Caco-2 (cell line): ENCODE measurements at regions not wholly inside any gene's neighbourhood (a gene's known extent, or its start where the extent isn't known, plus 50 kb on each side); places are given as distances from the start of the nearest gene placed in this dataset.

Experiments used
- BruUV-seq: library from RNA; stranded (reverse); fragments of 400-500 nt; replicated peaks from 2 replicates; lab custom pipeline; 2021; lab: Mats Ljungman, UMichigan
- CTCF ChIA-PET: fragments of 300-600 bp; sonication (Branson Sonifier 250); formaldehyde crosslinking; loops from one replicate; lab custom pipeline; 2022; ENCODE audit warnings: antibody characterized with exemption; lab: Charles Lee
- POLR2A ChIA-PET: fragments of 300-600 bp; sonication (Branson Sonifier 250); formaldehyde crosslinking; loops from one replicate; lab custom pipeline; 2022; ENCODE audit warnings: antibody characterized with exemption; lab: Charles Lee
- DNase-seq, 2 experiments: peaks; one replicate each; pipeline versions ENCODE4 v3.0.0 to v3.0.0-alpha.2; 2020 to 2022
- H3K27me3 ChIP-seq: replicated peaks from 2 replicates; pipeline ENCODE4 v1.6.0; 2011; ENCODE audit warnings: low read length; ENCODE audit not compliant: control insufficient read depth, insufficient read depth
- H3K36me3 ChIP-seq: 2 replicates; pipeline ENCODE4 v1.5.1; 2011; ENCODE audit warnings: low read length; ENCODE audit not compliant: control insufficient read depth, insufficient read depth
- H3K4me1 ChIP-seq: fragments of 250-450 bp; sonication (Bioruptor Pico); 2 replicates; pipeline ENCODE4 v1.5.1; 2020; ENCODE audit warnings: mild to moderate bottlenecking
- H3K4me3 ChIP-seq: 2 replicates; pipeline ENCODE4 v1.5.1; 2011; ENCODE audit warnings: low read depth, mild to moderate bottlenecking, control low read depth, low read length
- H3K9me3 ChIP-seq: fragments of 250-450 bp; sonication (Bioruptor Pico); 2 replicates; pipeline ENCODE4 v1.5.1; 2020; ENCODE audit warnings: mild to moderate bottlenecking, moderate library complexity
- H3K27ac Mint-ChIP-seq: one replicate; pipeline ENCODE4 v1.8.0; 2022; ENCODE audit warnings: mixed read lengths; ENCODE audit not compliant: unreplicated experiment
- H3K27me3 Mint-ChIP-seq: one replicate; pipeline ENCODE4 v1.8.0; 2022; ENCODE audit warnings: mixed read lengths; ENCODE audit not compliant: insufficient read depth, unreplicated experiment
- H3K36me3 Mint-ChIP-seq: one replicate; pipeline ENCODE4 v1.8.0; 2022; ENCODE audit warnings: mild to moderate bottlenecking, mixed read lengths; ENCODE audit not compliant: insufficient read depth, unreplicated experiment
- H3K4me1 Mint-ChIP-seq: one replicate; pipeline ENCODE4 v1.8.0; 2022; ENCODE audit warnings: low read depth, mixed read lengths; ENCODE audit not compliant: unreplicated experiment
- H3K4me3 Mint-ChIP-seq: one replicate; pipeline ENCODE4 v1.8.0; 2022; ENCODE audit warnings: mild to moderate bottlenecking, moderate library complexity, mixed read lengths; ENCODE audit not compliant: unreplicated experiment
- H3K9me3 Mint-ChIP-seq: one replicate; pipeline ENCODE4 v1.8.0; 2022; ENCODE audit warnings: mixed read lengths; ENCODE audit not compliant: unreplicated experiment
- intact Hi-C: fragments of 100-400 bp; cut with micrococcal nuclease; formaldehyde crosslinking; loops from one replicate; pipeline ENCODE4 v1.10.0; 2022; ENCODE audit not compliant: unreplicated experiment
- TF ChIP-seq, protein P1 (sequence below), 2 experiments: fragments of 200-600 bp in 1 of 2; IDR thresholded peaks; 1 replicate in 1 of 2; 2 replicates in 1 of 2; pipeline versions ENCODE4 v1.5.1 to v1.8.0; 2011 to 2022; ENCODE audit warnings: antibody characterized with exemption in 1 of 2, control low read depth in 1 of 2, inconsistent platforms in 1 of 2, low read depth in 1 of 2, low read length in 1 of 2, mild to moderate bottlenecking in 1 of 2, moderate library complexity in 1 of 2; ENCODE audit not compliant: insufficient read depth in 1 of 2, severe bottlenecking in 1 of 2, unreplicated experiment in 1 of 2

- Histone ChIP-seq H3K36me3 (no peaks in the 10 kb centered on the region), H3K4me1 (no peaks in the 10 kb centered on the region), H3K9me3 (no peaks in the 10 kb centered on the region), H3K4me3 (no peak overlapping the region), H3K27me3 (no peaks in the 10 kb centered on the region)
- H3K9me3 Mint-ChIP-seq = no peaks in the 10 kb centered on the region
- CTCF ChIA-PET = no interaction called here
- POLR2A ChIA-PET = no interaction called here
- no peaks in the 10 kb centered on the region for H3K27me3 Mint-ChIP-seq
- no peaks in the 10 kb centered on the region for H3K36me3 Mint-ChIP-seq
- no peak overlapping the region for H3K27ac Mint-ChIP-seq
- no peaks in the 10 kb centered on the region for H3K4me1 Mint-ChIP-seq
- TF ChIP-seq, protein P1, sequence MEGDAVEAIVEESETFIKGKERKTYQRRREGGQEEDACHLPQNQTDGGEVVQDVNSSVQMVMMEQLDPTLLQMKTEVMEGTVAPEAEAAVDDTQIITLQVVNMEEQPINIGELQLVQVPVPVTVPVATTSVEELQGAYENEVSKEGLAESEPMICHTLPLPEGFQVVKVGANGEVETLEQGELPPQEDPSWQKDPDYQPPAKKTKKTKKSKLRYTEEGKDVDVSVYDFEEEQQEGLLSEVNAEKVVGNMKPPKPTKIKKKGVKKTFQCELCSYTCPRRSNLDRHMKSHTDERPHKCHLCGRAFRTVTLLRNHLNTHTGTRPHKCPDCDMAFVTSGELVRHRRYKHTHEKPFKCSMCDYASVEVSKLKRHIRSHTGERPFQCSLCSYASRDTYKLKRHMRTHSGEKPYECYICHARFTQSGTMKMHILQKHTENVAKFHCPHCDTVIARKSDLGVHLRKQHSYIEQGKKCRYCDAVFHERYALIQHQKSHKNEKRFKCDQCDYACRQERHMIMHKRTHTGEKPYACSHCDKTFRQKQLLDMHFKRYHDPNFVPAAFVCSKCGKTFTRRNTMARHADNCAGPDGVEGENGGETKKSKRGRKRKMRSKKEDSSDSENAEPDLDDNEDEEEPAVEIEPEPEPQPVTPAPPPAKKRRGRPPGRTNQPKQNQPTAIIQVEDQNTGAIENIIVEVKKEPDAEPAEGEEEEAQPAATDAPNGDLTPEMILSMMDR (IDR thresholded peaks at IDR 0.05; ENCODE audit: insufficient read depth in 1 of 2, low read depth in 1 of 2, low read length in 1 of 2, severe bottlenecking in 1 of 2, unreplicated experiment in 1 of 2) = no peak
- BruUV-seq = no TSS peak
- intact Hi-C loops = no loop called here
- no peak overlapping the region for H3K4me3 Mint-ChIP-seq
- no peak for DNase-seq
Observed at GRCh38 chr5:156272139-156272538, 54.8 kb upstream of the SGCD start.

- Mint-ChIP-seq H3K27ac (no peak overlapping the region), H3K4me3 (no peak overlapping the region), H3K36me3 (no peaks in the 10 kb centered on the region), H3K4me1 (no peaks in the 10 kb centered on the region), H3K27me3 (peaks cover 3% of the 10 kb centered on the region), H3K9me3 (no peaks in the 10 kb centered on the region)
- H3K4me1 ChIP-seq = no peaks in the 10 kb centered on the region
- H3K4me3 ChIP-seq = no peak overlapping the region
- no peaks in the 10 kb centered on the region for H3K27me3 ChIP-seq
- TF ChIP-seq, protein P1 (IDR thresholded peaks at IDR 0.05; ENCODE audit: insufficient read depth in 1 of 2, low read depth in 1 of 2, low read length in 1 of 2, severe bottlenecking in 1 of 2, unreplicated experiment in 1 of 2) = no peak
- no peak for DNase-seq
- H3K9me3 ChIP-seq = no peaks in the 10 kb centered on the region
- intact Hi-C loops = no loop called here
- no TSS peak for BruUV-seq
- POLR2A ChIA-PET = no interaction called here
- no peaks in the 10 kb centered on the region for H3K36me3 ChIP-seq
- CTCF ChIA-PET = no interaction called here
Observed at GRCh38 chr5:156273325-156273724, 53.6 kb upstream of the SGCD start.

GRCh38 chr5:156274453-156274852 lies 52.5 kb upstream of the SGCD start:
- ChIA-PET POLR2A (no interaction called here), CTCF (no interaction called here)
- Mint-ChIP-seq H3K36me3 (no peaks in the 10 kb centered on the region), H3K9me3 (no peaks in the 10 kb centered on the region), H3K4me3 (no peak overlapping the region), H3K27ac (no peak overlapping the region), H3K27me3 (peaks cover 3% of the 10 kb centered on the region), H3K4me1 (no peaks in the 10 kb centered on the region)
- no peaks in the 10 kb centered on the region for H3K27me3 ChIP-seq
- intact Hi-C loops = no loop called here
- no TSS peak for BruUV-seq
- no peaks in the 10 kb centered on the region for H3K9me3 ChIP-seq
- DNase-seq = no peak
- H3K4me3 ChIP-seq = no peak overlapping the region
- H3K4me1 ChIP-seq = no peaks in the 10 kb centered on the region
- TF ChIP-seq, protein P1 (IDR thresholded peaks at IDR 0.05; ENCODE audit: insufficient read depth in 1 of 2, low read depth in 1 of 2, low read length in 1 of 2, severe bottlenecking in 1 of 2, unreplicated experiment in 1 of 2) = no peak
- H3K36me3 ChIP-seq = no peaks in the 10 kb centered on the region
